Neural cell (in vitro differentiated cells): ENCODE measurements at regions not wholly inside any gene's neighbourhood (a gene's known extent, or its start where the extent isn't known, plus 50 kb on each side); places are given as distances from the start of the nearest gene placed in this dataset.

ENCODE experiments used
- H2AFZ ChIP-seq: fragments of 200-600, 300-800 bp; sonication (generic), shearing (Covaris generic); 2 replicates; pipeline ENCODE4 v1.6.0; 2014; ENCODE audit warnings: low read depth, mild to moderate bottlenecking, antibody characterized with exemption, low read length, moderate library complexity
- H3F3A ChIP-seq: fragments of 200-600 bp; shearing (Covaris generic); 2 replicates; pipeline ENCODE4 v1.6.1; 2016; ENCODE audit warnings: mild to moderate bottlenecking, moderate library complexity, mixed read lengths, antibody characterized with exemption, low read length; ENCODE audit not compliant: insufficient read depth, poor library complexity, severe bottlenecking
- H3K27ac ChIP-seq: fragments of 200-600, 300-800 bp; sonication (generic), shearing (Covaris generic); 2 replicates; pipeline ENCODE4 v1.5.1; 2014; ENCODE audit warnings: mild to moderate bottlenecking, low read length, moderate library complexity
- H3K27me3 ChIP-seq: fragments of 300-800, 200-600 bp; sonication (generic), shearing (Covaris generic); 2 replicates; pipeline ENCODE4 v1.6.0; 2014; ENCODE audit warnings: mild to moderate bottlenecking, low read depth, low read length, moderate library complexity; ENCODE audit not compliant: insufficient read depth
- H3K36me3 ChIP-seq: fragments of 300-800, 200-600 bp; sonication (generic), shearing (Covaris generic); 2 replicates; pipeline ENCODE4 v1.5.1; 2014; ENCODE audit warnings: mild to moderate bottlenecking, antibody characterized with exemption, low read length, moderate library complexity; ENCODE audit not compliant: insufficient read depth
- H3K4me2 ChIP-seq: fragments of 300-800, 200-600 bp; sonication (generic), shearing (Covaris generic); 2 replicates; pipeline ENCODE4 v1.6.0; 2014; ENCODE audit warnings: mild to moderate bottlenecking, low read length
- H3K4me3 ChIP-seq: fragments of 300-800, 200-600 bp; sonication (generic), shearing (Covaris generic); 2 replicates; pipeline ENCODE4 v1.5.1; 2014; ENCODE audit warnings: mild to moderate bottlenecking, low read length, moderate library complexity
- H3K79me2 ChIP-seq: fragments of 200-600 bp; shearing (Covaris generic); replicated peaks from 2 replicates; pipeline ENCODE4 v1.6.0; 2014; ENCODE audit warnings: mild to moderate bottlenecking, low read length, moderate library complexity; ENCODE audit not compliant: insufficient read depth
- H3K9ac ChIP-seq: fragments of 300-800, 200-600 bp; sonication (generic), shearing (Covaris generic); 2 replicates; pipeline ENCODE4 v1.6.1; 2016; ENCODE audit warnings: mild to moderate bottlenecking, low read length, mixed read lengths
- H3K9me2 ChIP-seq: fragments of 200-600 bp; shearing (Covaris generic); 2 replicates; pipeline ENCODE4 v1.6.1; 2016; ENCODE audit warnings: mild to moderate bottlenecking, low read length, mixed read lengths; ENCODE audit not compliant: insufficient read depth
- H3K9me3 ChIP-seq: fragments of 200-600, 300-800 bp; sonication (generic), shearing (Covaris generic); 2 replicates; pipeline ENCODE4 v1.6.1; 2016; ENCODE audit warnings: mild to moderate bottlenecking, mixed run types, low read length, moderate library complexity, mixed read lengths
- H4K20me1 ChIP-seq: fragments of 200-600 bp; shearing (Covaris generic); 2 replicates; pipeline ENCODE4 v1.6.1; 2016; ENCODE audit warnings: mild to moderate bottlenecking, mixed run types; ENCODE audit not compliant: insufficient read depth
- EP300 ChIP-seq: fragments of 450-650 bp; conservative IDR thresholded peaks from 2 replicates; pipeline ENCODE4 v1.6.1; 2014; ENCODE audit warnings: antibody characterized with exemption, mild to moderate bottlenecking, moderate library complexity; ENCODE audit not compliant: poor library complexity, severe bottlenecking
- EZH2 ChIP-seq: fragments of 200-600, 300-800 bp; shearing (Covaris generic), sonication (generic); IDR thresholded peaks from 2 replicates; pipeline ENCODE4 v1.6.1; 2014; ENCODE audit warnings: antibody characterized with exemption, low read length, borderline replicate concordance, mild to moderate bottlenecking; ENCODE audit not compliant: insufficient read depth, poor library complexity, severe bottlenecking
- MXI1 ChIP-seq: fragments of 450-650 bp; conservative IDR thresholded peaks from 2 replicates; pipeline ENCODE4 v1.6.1; 2014; ENCODE audit warnings: antibody characterized with exemption, mild to moderate bottlenecking; ENCODE audit not compliant: poor library complexity, severe bottlenecking
- POLR2AphosphoS5 ChIP-seq: IDR thresholded peaks from 2 replicates; pipeline ENCODE4 v1.6.1; 2012
- RAD21 ChIP-seq: fragments of 450-650 bp; conservative IDR thresholded peaks from 2 replicates; pipeline ENCODE4 v1.6.1; 2014; ENCODE audit warnings: antibody characterized with exemption, mild to moderate bottlenecking, moderate library complexity
- SMC3 ChIP-seq: fragments of 450-650 bp; conservative IDR thresholded peaks from 2 replicates; pipeline ENCODE4 v1.6.1; 2014; ENCODE audit warnings: antibody characterized with exemption, mild to moderate bottlenecking, moderate library complexity; ENCODE audit not compliant: poor library complexity
- TAF1 ChIP-seq: IDR thresholded peaks from 2 replicates; pipeline ENCODE4 v1.6.1; 2012; ENCODE audit warnings: low read depth
- TF ChIP-seq, protein P1 (sequence below): fragments of 450-650 bp; IDR thresholded peaks from 2 replicates; pipeline ENCODE4 v1.5.1; 2014; ENCODE audit warnings: antibody characterized with exemption, mild to moderate bottlenecking, moderate library complexity; ENCODE audit not compliant: poor library complexity, severe bottlenecking
- TF ChIP-seq, protein P2 (sequence below): IDR thresholded peaks from 2 replicates; pipeline ENCODE4 v1.6.1; 2012; ENCODE audit warnings: borderline replicate concordance

DNA sequence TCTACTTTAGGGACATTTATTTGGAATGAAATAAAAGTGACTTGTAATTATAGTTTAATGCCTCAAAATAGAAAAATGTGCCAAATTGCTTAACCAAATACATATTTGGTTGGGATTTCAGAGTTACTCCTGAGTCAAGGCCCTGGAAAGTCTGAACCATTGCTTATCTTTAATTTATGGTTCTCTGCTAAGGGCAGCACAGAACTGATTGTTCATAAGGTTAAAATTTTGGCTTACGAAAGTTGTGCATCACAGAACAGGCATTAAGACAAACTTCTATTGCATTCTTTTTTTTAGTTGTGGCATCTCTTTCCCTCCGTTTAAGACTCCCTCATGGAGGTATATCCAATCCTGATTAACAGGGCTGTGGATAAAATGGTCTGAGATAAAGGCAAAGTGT lies 92.2 kb upstream of the TENT5A start:
- Histone ChIP-seq H3K79me2 (no peaks in the 10 kb centered on the region), H3K9ac (no peak overlapping the region), H3K4me2 (no peak overlapping the region), H3K4me3 (no peak overlapping the region), H3K27me3 (no peaks in the 10 kb centered on the region), H3K27ac (no peak overlapping the region), H3F3A (no peaks in the 10 kb centered on the region), H2AFZ (no peak overlapping the region), H3K9me3 (no peaks in the 10 kb centered on the region), H3K36me3 (no peaks in the 10 kb centered on the region), H4K20me1 (no peaks in the 10 kb centered on the region), H3K9me2 (no peaks in the 10 kb centered on the region)
- TF ChIP-seq EZH2: no peak
- TF ChIP-seq POLR2AphosphoS5: no peak
- TF ChIP-seq RAD21: no peak
- TF ChIP-seq TAF1: no peak
- no peak for TF ChIP-seq SMC3
- TF ChIP-seq EP300: no peak
- TF ChIP-seq, protein P1, sequence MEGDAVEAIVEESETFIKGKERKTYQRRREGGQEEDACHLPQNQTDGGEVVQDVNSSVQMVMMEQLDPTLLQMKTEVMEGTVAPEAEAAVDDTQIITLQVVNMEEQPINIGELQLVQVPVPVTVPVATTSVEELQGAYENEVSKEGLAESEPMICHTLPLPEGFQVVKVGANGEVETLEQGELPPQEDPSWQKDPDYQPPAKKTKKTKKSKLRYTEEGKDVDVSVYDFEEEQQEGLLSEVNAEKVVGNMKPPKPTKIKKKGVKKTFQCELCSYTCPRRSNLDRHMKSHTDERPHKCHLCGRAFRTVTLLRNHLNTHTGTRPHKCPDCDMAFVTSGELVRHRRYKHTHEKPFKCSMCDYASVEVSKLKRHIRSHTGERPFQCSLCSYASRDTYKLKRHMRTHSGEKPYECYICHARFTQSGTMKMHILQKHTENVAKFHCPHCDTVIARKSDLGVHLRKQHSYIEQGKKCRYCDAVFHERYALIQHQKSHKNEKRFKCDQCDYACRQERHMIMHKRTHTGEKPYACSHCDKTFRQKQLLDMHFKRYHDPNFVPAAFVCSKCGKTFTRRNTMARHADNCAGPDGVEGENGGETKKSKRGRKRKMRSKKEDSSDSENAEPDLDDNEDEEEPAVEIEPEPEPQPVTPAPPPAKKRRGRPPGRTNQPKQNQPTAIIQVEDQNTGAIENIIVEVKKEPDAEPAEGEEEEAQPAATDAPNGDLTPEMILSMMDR: no peak
- TF ChIP-seq, protein P2, sequence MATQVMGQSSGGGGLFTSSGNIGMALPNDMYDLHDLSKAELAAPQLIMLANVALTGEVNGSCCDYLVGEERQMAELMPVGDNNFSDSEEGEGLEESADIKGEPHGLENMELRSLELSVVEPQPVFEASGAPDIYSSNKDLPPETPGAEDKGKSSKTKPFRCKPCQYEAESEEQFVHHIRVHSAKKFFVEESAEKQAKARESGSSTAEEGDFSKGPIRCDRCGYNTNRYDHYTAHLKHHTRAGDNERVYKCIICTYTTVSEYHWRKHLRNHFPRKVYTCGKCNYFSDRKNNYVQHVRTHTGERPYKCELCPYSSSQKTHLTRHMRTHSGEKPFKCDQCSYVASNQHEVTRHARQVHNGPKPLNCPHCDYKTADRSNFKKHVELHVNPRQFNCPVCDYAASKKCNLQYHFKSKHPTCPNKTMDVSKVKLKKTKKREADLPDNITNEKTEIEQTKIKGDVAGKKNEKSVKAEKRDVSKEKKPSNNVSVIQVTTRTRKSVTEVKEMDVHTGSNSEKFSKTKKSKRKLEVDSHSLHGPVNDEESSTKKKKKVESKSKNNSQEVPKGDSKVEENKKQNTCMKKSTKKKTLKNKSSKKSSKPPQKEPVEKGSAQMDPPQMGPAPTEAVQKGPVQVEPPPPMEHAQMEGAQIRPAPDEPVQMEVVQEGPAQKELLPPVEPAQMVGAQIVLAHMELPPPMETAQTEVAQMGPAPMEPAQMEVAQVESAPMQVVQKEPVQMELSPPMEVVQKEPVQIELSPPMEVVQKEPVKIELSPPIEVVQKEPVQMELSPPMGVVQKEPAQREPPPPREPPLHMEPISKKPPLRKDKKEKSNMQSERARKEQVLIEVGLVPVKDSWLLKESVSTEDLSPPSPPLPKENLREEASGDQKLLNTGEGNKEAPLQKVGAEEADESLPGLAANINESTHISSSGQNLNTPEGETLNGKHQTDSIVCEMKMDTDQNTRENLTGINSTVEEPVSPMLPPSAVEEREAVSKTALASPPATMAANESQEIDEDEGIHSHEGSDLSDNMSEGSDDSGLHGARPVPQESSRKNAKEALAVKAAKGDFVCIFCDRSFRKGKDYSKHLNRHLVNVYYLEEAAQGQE: no peak
- TF ChIP-seq MXI1: no peak

DNA sequence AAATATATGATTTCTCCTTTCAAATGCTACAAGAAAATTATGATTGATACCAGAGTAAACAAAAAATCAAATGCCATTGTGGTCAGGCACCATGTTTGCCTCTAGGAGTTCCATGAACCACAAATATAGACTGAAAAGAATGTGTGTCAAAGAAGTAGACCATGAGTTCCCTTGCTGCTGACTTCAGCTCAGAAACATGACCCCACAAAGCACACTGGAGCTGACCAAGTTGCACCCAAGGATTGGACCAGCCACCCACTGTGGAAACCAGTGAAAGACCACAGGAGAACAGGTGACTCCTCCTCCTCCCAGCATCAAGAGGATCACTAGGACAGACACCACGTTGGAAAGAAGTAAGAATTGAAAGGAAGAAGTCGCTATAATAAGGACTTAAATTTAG lies 90.8 kb upstream of the TENT5A start:
- H3K27me3 ChIP-seq: no peaks in the 10 kb centered on the region
- TF ChIP-seq, protein P1: no peak
- TF ChIP-seq RAD21 (no peak), EZH2 (no peak)
- no peaks in the 10 kb centered on the region for H3K9me2 ChIP-seq
- no peak overlapping the region for H2AFZ ChIP-seq
- no peak overlapping the region for H3K4me3 ChIP-seq
- H3F3A ChIP-seq: no peaks in the 10 kb centered on the region
- no peaks in the 10 kb centered on the region for H3K79me2 ChIP-seq
- H3K36me3 ChIP-seq: no peaks in the 10 kb centered on the region
- no peaks in the 10 kb centered on the region for H3K9me3 ChIP-seq
- H4K20me1 ChIP-seq: no peaks in the 10 kb centered on the region
- no peak overlapping the region for H3K4me2 ChIP-seq
- H3K9ac ChIP-seq: no peak overlapping the region
- H3K27ac ChIP-seq: no peak overlapping the region
